CD4-positive, alpha-beta memory T cell (primary cell): ENCODE measurements at regions not wholly inside any gene's neighbourhood (a gene's known extent, or its start where the extent isn't known, plus 50 kb on each side); places are given as distances from the start of the nearest gene placed in this dataset.

Experiments used
- CTCF ChIA-PET: fragments of 350-600 bp; sonication (Branson Sonifier 250); formaldehyde crosslinking; loops from one replicate; lab custom pipeline; 2021; ENCODE audit warnings: inconsistent platforms; ENCODE audit not compliant: partially characterized antibody; lab: Charles Lee
- POLR2A ChIA-PET: fragments of 350-600 bp; sonication (Branson Sonifier 250); formaldehyde crosslinking; loops from one replicate; lab custom pipeline; 2021; ENCODE audit not compliant: partially characterized antibody; lab: Charles Lee
- DNase-seq, 5 donors: peaks; one replicate each; pipeline versions ENCODE4 v3.0.0 to v3.0.0-alpha.2; 2020 to 2022; ENCODE audit warnings: mixed read lengths in 1 of 5
- H3K27ac ChIP-seq: one replicate; pipeline ENCODE4 v1.7.0; 2013; ENCODE audit warnings: low read depth, low read length
- H3K27me3 ChIP-seq: 2 replicates; pipeline ENCODE4 v1.7.0; 2013; ENCODE audit warnings: mild to moderate bottlenecking, low read length, moderate library complexity; ENCODE audit not compliant: insufficient read depth
- H3K36me3 ChIP-seq: 2 replicates; pipeline ENCODE4 v1.7.0; 2013; ENCODE audit warnings: mild to moderate bottlenecking, low read length, moderate library complexity; ENCODE audit not compliant: insufficient read depth
- H3K4me1 ChIP-seq: 2 replicates; pipeline ENCODE4 v1.7.0; 2013; ENCODE audit warnings: mild to moderate bottlenecking, low read length, moderate library complexity; ENCODE audit not compliant: insufficient read depth
- H3K4me3 ChIP-seq, 2 donors: one replicate each; pipeline ENCODE4 v1.7.0; 2013; ENCODE audit warnings: low read length in 2 of 2, mild to moderate bottlenecking in 1 of 2
- H3K9me3 ChIP-seq, 2 donors: one replicate each; pipeline ENCODE4 v1.7.0; 2013; ENCODE audit warnings: low read length in 2 of 2, control low read depth in 1 of 2; ENCODE audit not compliant: control insufficient read depth in 1 of 2
- H3K27ac Mint-ChIP-seq, 7 donors: one replicate each; pipeline ENCODE4 v1.8.0; 2020 to 2021; ENCODE audit warnings: mixed read lengths in 7 of 7, mild to moderate bottlenecking in 6 of 7, inconsistent platforms in 3 of 7, moderate library complexity in 3 of 7
- H3K27me3 Mint-ChIP-seq, 2 donors: one replicate each; pipeline ENCODE4 v1.8.0; 2020 to 2021; ENCODE audit warnings: mixed read lengths in 2 of 2
- H3K36me3 Mint-ChIP-seq, 2 donors: one replicate each; pipeline ENCODE4 v1.8.0; 2020 to 2021; ENCODE audit warnings: mixed read lengths in 2 of 2, inconsistent platforms in 1 of 2, mild to moderate bottlenecking in 1 of 2
- H3K4me1 Mint-ChIP-seq, 4 donors: one replicate each; pipeline ENCODE4 v1.8.0; 2020 to 2021; ENCODE audit warnings: mixed read lengths in 4 of 4, mild to moderate bottlenecking in 1 of 4
- H3K4me3 Mint-ChIP-seq, 8 donors: one replicate each; pipeline ENCODE4 v1.8.0; 2020 to 2021; ENCODE audit warnings: mixed read lengths in 8 of 8, mild to moderate bottlenecking in 7 of 8, moderate library complexity in 6 of 8, inconsistent platforms in 3 of 8
- H3K9me3 Mint-ChIP-seq, 8 donors: one replicate each; pipeline ENCODE4 v1.8.0; 2020 to 2021; ENCODE audit warnings: mixed read lengths in 8 of 8, mild to moderate bottlenecking in 5 of 8, inconsistent platforms in 3 of 8, moderate library complexity in 1 of 8
- intact Hi-C: fragments of 100-400 bp; cut with micrococcal nuclease; formaldehyde crosslinking; loops from one replicate; pipeline ENCODE4 v1.15.1; 2023

GRCh38 chr1:58248072-58248471, 298.5 kb downstream of the OMA1 start:
- no peak for DNase-seq
- Histone ChIP-seq H3K4me3 (no peak overlapping the region), H3K36me3 (no peaks in the 10 kb centered on the region), H3K9me3 (no peaks in the 10 kb centered on the region), H3K27ac (no peak overlapping the region), H3K4me1 (no peaks in the 10 kb centered on the region), H3K27me3 (peaks cover 4% of the 10 kb centered on the region)
- CTCF ChIA-PET = no interaction called here
- no peak overlapping the region for H3K27ac Mint-ChIP-seq
- intact Hi-C loops = no loop called here
- H3K9me3 Mint-ChIP-seq = no peaks in the 10 kb centered on the region
- H3K4me3 Mint-ChIP-seq = no peak overlapping the region
- H3K4me1 Mint-ChIP-seq = peaks cover 0 to 8% (median 2%) of the 10 kb centered on the region in 4 donors
- H3K36me3 Mint-ChIP-seq = no peaks in the 10 kb centered on the region
- POLR2A ChIA-PET = no interaction called here
- peaks cover 21 to 30% of the 10 kb centered on the region in 2 donors for H3K27me3 Mint-ChIP-seq

DNA sequence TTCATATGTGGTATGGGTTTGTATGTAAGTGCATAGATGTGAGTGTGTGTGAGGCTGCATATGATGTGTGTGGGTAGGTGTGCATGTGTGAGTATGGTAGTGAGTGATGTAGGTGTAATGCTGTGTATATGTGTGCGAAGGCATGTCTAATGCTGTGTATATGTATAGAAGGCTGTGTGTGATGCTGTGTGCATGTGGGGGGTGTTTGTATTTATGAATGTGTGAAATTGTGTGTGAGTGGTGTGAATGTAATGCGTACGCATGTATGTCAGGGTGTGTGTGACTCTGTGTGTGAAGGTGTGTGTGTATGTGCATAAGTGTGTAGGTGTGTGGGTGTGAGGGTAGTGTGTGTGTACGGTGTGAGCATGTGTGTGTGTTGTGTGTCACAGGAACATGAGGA, 300.0 kb downstream of the OMA1 start:
- no peak for DNase-seq
- ChIA-PET CTCF (no interaction called here), POLR2A (no interaction called here)
- Mint-ChIP-seq H3K27me3 (peaks cover 21 to 30% of the 10 kb centered on the region in 2 donors), H3K27ac (no peak overlapping the region), H3K36me3 (no peaks in the 10 kb centered on the region), H3K4me1 (peaks cover 0 to 8% (median 2%) of the 10 kb centered on the region in 4 donors), H3K9me3 (peaks cover 0 to 2% (median 0%) of the 10 kb centered on the region in 8 donors), H3K4me3 (no peak overlapping the region)
- Histone ChIP-seq H3K27ac (no peak overlapping the region), H3K27me3 (peaks cover 4% of the 10 kb centered on the region), H3K36me3 (no peaks in the 10 kb centered on the region), H3K4me1 (no peaks in the 10 kb centered on the region), H3K4me3 (no peak overlapping the region), H3K9me3 (no peaks in the 10 kb centered on the region)
- intact Hi-C loops = no loop called here

DNA sequence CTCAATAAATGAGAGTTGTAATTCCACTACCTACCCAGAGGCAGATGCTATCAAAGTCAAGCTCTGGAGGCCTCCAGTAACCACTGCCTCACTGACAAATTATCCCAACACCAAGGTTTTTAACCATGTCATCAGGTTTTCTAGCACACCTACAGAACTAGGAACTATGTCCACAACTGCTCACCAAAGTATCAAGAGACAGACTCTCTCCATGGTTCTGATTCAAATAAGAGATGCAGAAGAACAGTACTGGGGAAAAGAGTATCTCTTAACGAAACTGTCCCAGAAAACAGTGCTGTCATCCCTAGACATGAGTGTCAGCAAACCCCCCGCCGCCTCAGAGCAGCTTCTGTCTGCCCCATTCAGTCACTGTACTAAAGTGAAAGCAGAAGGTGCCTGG, 301.7 kb downstream of the OMA1 start:
- no peak overlapping the region for H3K27ac Mint-ChIP-seq
- Histone ChIP-seq H3K36me3 (no peaks in the 10 kb centered on the region), H3K4me1 (no peaks in the 10 kb centered on the region), H3K9me3 (no peaks in the 10 kb centered on the region), H3K4me3 (no peak overlapping the region), H3K27me3 (peaks cover 4% of the 10 kb centered on the region), H3K27ac (no peak overlapping the region)
- no peak for DNase-seq
- H3K27me3 Mint-ChIP-seq = peaks cover 14 to 23% of the 10 kb centered on the region in 2 donors
- ChIA-PET POLR2A (no interaction called here), CTCF (no interaction called here)
- no peak overlapping the region for H3K4me3 Mint-ChIP-seq
- intact Hi-C loops = no loop called here
- H3K9me3 Mint-ChIP-seq = peaks cover 0 to 2% (median 0%) of the 10 kb centered on the region in 8 donors
- H3K4me1 Mint-ChIP-seq = peaks cover 0 to 8% (median 2%) of the 10 kb centered on the region in 4 donors
- no peaks in the 10 kb centered on the region for H3K36me3 Mint-ChIP-seq

DNA sequence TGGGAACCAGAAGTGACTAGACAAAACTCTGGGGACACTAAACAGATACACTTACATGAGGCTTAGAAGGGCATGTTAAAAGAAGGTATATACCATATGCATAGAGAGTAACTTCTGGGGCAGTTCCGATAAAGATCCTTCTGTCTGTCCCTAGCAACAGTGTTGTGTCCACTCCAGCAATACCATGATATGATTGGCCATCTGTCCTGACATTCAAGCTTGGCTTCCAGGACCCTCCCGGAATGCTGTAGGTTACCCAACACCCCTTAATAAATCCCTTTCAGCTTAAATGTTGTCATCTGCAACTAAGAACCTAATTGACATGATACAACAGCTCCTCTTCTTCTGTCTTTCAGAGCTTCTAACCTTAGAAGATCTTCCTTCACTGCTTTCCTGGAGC, 307.7 kb downstream of the OMA1 start:
- intact Hi-C loops = no loop called here
- H3K4me1 ChIP-seq = no peaks in the 10 kb centered on the region
- Mint-ChIP-seq H3K36me3 (no peaks in the 10 kb centered on the region), H3K4me3 (no peak overlapping the region), H3K27me3 (peaks cover 0 to 1% of the 10 kb centered on the region in 2 donors), H3K4me1 (no peaks in the 10 kb centered on the region), H3K27ac (no peak overlapping the region), H3K9me3 (peaks cover 0 to 2% (median 0%) of the 10 kb centered on the region in 8 donors)
- H3K4me3 ChIP-seq = no peak overlapping the region
- H3K36me3 ChIP-seq = no peaks in the 10 kb centered on the region
- no peaks in the 10 kb centered on the region for H3K27me3 ChIP-seq
- ChIA-PET POLR2A (no interaction called here), CTCF (no interaction called here)
- DNase-seq = no peak
- H3K9me3 ChIP-seq = no peaks in the 10 kb centered on the region
- no peak overlapping the region for H3K27ac ChIP-seq

DNA sequence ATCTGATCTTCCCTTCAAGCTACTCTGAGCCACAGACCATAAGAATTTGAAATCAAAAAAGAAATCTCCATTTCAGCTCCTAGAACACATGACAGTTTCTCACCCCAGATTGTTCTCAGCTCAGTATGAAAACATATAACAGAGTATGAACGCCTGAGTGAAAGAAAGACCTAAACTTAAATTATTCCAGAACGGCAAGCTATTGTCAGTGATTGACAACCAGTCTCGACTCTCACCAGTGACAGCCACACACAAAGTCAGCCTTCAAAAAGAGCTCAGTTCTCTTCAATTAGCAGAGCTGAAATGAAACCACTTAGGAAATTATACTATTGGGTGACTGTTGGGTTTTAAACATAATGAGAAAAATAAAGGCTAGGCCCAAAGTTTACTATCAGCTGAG, 312.8 kb downstream of the OMA1 start:
- Histone ChIP-seq H3K4me1 (no peaks in the 10 kb centered on the region), H3K27ac (no peak overlapping the region), H3K27me3 (no peaks in the 10 kb centered on the region), H3K36me3 (no peaks in the 10 kb centered on the region), H3K4me3 (no peak overlapping the region), H3K9me3 (no peaks in the 10 kb centered on the region)
- POLR2A ChIA-PET = no interaction called here
- no peak overlapping the region for H3K4me3 Mint-ChIP-seq
- no peaks in the 10 kb centered on the region for H3K4me1 Mint-ChIP-seq
- no peak overlapping the region for H3K27ac Mint-ChIP-seq
- CTCF ChIA-PET = no interaction called here
- intact Hi-C loops = no loop called here
- H3K9me3 Mint-ChIP-seq = no peaks in the 10 kb centered on the region
- no peaks in the 10 kb centered on the region for H3K36me3 Mint-ChIP-seq
- peaks cover 0 to 3% of the 10 kb centered on the region in 2 donors for H3K27me3 Mint-ChIP-seq
- no peak for DNase-seq

GRCh38 chr1:58231204-58231603, 315.3 kb downstream of the OMA1 start:
- Mint-ChIP-seq H3K27ac (no peak overlapping the region), H3K4me1 (no peaks in the 10 kb centered on the region), H3K36me3 (no peaks in the 10 kb centered on the region), H3K27me3 (peaks cover 0 to 2% of the 10 kb centered on the region in 2 donors), H3K4me3 (no peak overlapping the region), H3K9me3 (no peaks in the 10 kb centered on the region)
- Histone ChIP-seq H3K27ac (no peak overlapping the region), H3K9me3 (no peaks in the 10 kb centered on the region), H3K36me3 (no peaks in the 10 kb centered on the region), H3K4me1 (no peaks in the 10 kb centered on the region), H3K4me3 (no peak overlapping the region), H3K27me3 (no peaks in the 10 kb centered on the region)
- ChIA-PET CTCF (no interaction called here), POLR2A (no interaction called here)
- intact Hi-C loops = no loop called here
- DNase-seq = no peak

- Mint-ChIP-seq H3K4me3 (no peak overlapping the region), H3K27ac (no peak overlapping the region), H3K9me3 (no peaks in the 10 kb centered on the region), H3K4me1 (no peaks in the 10 kb centered on the region), H3K27me3 (peaks cover 0 to 2% of the 10 kb centered on the region in 2 donors), H3K36me3 (no peaks in the 10 kb centered on the region)
- intact Hi-C loops = no loop called here
- CTCF ChIA-PET = no interaction called here
- H3K4me3 ChIP-seq = no peak overlapping the region
- no peaks in the 10 kb centered on the region for H3K27me3 ChIP-seq
- H3K36me3 ChIP-seq = no peaks in the 10 kb centered on the region
- no peak overlapping the region for H3K27ac ChIP-seq
- H3K4me1 ChIP-seq = no peaks in the 10 kb centered on the region
- POLR2A ChIA-PET = no interaction called here
- DNase-seq = no peak
- no peaks in the 10 kb centered on the region for H3K9me3 ChIP-seq
Observed at GRCh38 chr1:58227604-58228003, 318.9 kb downstream of the OMA1 start.

GRCh38 chr1:58223522-58223921, 323.0 kb downstream of the OMA1 start:
- DNase-seq = no peak
- H3K4me1 Mint-ChIP-seq = no peaks in the 10 kb centered on the region
- no peak overlapping the region for H3K27ac ChIP-seq
- H3K9me3 ChIP-seq = no peaks in the 10 kb centered on the region
- intact Hi-C loops = no loop called here
- ChIA-PET POLR2A (no interaction called here), CTCF (no interaction called here)
- H3K4me1 ChIP-seq = no peaks in the 10 kb centered on the region
- no peaks in the 10 kb centered on the region for H3K9me3 Mint-ChIP-seq
- no peaks in the 10 kb centered on the region for H3K36me3 ChIP-seq
- no peak overlapping the region for H3K27ac Mint-ChIP-seq
- no peaks in the 10 kb centered on the region for H3K27me3 ChIP-seq
- H3K4me3 Mint-ChIP-seq = no peak overlapping the region
- H3K27me3 Mint-ChIP-seq = no peaks in the 10 kb centered on the region
- H3K36me3 Mint-ChIP-seq = no peaks in the 10 kb centered on the region
- H3K4me3 ChIP-seq = no peak overlapping the region
